A549 (cell line): ENCODE measurements at regions not wholly inside any gene's neighbourhood (a gene's known extent, or its start where the extent isn't known, plus 50 kb on each side); places are given as distances from the start of the nearest gene placed in this dataset.

Experiments used
- CHD4 ChIP-seq: fragments of 200-600 bp; sonication (generic); IDR thresholded peaks from 2 replicates; pipeline ENCODE4 v1.6.1; 2016; ENCODE audit warnings: antibody characterized with exemption, mild to moderate bottlenecking, borderline replicate concordance
- EHF ChIP-seq: fragments of 250-450 bp; sonication (Bioruptor Pico); IDR thresholded peaks from 2 replicates; pipeline ENCODE4 v1.5.0; 2020; ENCODE audit warnings: mild to moderate bottlenecking
- POLR2A ChIP-seq: IDR thresholded peaks from 2 replicates; pipeline ENCODE4 v1.6.1; 2012; ENCODE audit warnings: mild to moderate bottlenecking, low read length
- TF ChIP-seq, protein P1 (sequence below): fragments of >200 bp; sonication (Bioruptor Twin); formaldehyde crosslinking; IDR thresholded peaks from 3 replicates; pipeline ENCODE4 v1.5.1; 2016

DNA sequence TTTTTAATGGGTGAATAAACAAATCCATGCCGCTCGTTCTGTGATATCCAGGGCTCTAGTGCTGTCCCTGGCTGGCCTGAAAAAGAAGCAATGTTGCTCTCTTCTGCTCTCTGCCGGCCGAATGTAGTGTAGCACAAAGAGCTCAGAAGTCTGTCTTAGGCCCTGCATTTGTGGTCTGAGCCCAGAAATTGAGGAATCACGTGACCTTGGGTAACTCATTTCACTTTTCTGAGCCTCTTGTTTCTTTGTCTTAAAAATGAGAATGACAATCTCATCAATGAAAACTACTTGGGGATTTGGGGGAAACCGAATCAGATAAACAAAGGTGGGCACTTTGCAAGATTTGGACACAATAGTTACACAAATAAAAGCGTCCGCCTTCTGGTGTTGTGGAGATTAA, 381.6 kb upstream of the ASIC2 start:
- no peak for TF ChIP-seq EHF (CRISPR knock-in tag)
- TF ChIP-seq, protein P1, sequence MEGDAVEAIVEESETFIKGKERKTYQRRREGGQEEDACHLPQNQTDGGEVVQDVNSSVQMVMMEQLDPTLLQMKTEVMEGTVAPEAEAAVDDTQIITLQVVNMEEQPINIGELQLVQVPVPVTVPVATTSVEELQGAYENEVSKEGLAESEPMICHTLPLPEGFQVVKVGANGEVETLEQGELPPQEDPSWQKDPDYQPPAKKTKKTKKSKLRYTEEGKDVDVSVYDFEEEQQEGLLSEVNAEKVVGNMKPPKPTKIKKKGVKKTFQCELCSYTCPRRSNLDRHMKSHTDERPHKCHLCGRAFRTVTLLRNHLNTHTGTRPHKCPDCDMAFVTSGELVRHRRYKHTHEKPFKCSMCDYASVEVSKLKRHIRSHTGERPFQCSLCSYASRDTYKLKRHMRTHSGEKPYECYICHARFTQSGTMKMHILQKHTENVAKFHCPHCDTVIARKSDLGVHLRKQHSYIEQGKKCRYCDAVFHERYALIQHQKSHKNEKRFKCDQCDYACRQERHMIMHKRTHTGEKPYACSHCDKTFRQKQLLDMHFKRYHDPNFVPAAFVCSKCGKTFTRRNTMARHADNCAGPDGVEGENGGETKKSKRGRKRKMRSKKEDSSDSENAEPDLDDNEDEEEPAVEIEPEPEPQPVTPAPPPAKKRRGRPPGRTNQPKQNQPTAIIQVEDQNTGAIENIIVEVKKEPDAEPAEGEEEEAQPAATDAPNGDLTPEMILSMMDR = peak; percentile 70
- no peak for TF ChIP-seq CHD4
- TF ChIP-seq POLR2A = no peak
